GM18870 (cell line): ENCODE measurements at regions not wholly inside any gene's neighbourhood (a gene's known extent, or its start where the extent isn't known, plus 50 kb on each side); places are given as distances from the start of the nearest gene placed in this dataset.

Experiments
- ATAC-seq: cut with Tn5 transposase; IDR thresholded peaks from one replicate; pipeline ENCODE4 v1.9.1; 2021; ENCODE audit warnings: moderate library complexity; ENCODE audit not compliant: unreplicated experiment

DNA sequence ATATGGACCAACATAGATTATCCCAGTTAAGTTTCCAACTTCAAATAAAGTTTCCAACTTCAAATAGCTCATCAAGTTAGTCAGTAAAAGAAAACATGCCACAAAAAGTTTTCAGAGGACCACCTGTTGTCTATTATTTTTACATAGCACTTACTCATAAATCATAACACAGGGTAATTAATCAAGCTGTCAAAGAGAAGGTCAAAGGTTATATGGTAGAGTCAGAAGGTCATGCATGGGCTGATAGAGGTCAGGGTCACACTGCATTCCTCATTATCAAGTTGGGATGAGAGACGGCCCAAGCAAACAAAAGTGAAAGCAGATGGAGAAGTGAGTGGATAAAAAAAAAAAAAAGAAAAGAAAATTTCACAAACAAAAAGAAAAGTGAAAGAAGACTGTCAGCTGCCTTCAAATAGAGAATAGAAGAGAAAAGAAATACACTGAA is 145.5 kb upstream of the POU5F2 start:
- peak; percentile 49 for ATAC-seq

DNA sequence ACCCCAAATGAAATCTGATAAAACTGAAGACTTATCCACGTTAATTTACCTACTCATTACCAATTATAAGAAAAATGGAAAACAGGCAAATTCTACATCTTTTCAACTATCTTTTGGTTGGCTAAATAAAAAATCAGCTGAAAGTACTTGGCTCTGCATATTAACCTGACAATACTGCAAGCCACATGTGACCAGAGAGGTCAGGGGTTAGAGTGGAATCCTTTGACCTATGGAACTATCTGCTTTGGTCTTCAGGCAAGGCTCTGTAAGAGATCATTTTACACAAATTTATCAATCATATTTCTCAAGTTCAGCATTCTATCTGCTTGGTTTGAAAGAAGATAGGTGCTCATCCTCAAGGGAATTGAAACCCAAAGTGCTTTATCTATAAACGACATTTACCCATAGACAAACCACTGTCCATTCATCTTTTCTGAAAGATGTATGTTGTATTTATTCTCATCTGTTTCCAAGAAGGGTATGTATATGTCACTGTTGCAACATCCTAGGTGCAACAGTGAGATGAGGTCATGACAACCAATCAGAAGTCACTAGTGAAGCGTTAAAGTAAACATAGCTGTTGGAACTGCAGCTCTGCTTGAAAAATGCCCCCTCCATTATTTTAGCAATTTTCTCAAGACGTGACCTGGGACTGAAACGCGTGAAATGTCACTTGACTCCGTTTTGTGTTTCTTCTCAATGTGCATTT is 144.9 kb upstream of the POU5F2 start:
- ATAC-seq: no peak

DNA sequence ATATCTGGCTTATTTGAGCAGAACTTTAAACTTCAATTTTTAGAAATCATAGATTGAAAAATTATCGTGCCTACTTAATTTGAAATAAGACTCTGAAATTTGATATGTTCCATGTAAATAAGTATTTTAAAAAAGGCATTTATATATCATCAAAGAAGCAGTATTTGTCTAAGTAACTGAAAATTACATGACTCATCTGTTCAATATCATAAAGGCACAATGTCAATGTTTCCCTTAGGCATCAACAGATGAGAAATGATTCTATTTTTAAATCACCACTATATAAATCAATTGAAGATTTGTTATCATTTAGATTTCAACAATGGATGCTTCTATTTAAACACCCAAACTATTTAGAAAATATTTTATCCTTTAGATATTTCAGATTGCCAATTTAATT is 142.9 kb upstream of the POU5F2 start:
- no peak for ATAC-seq

DNA sequence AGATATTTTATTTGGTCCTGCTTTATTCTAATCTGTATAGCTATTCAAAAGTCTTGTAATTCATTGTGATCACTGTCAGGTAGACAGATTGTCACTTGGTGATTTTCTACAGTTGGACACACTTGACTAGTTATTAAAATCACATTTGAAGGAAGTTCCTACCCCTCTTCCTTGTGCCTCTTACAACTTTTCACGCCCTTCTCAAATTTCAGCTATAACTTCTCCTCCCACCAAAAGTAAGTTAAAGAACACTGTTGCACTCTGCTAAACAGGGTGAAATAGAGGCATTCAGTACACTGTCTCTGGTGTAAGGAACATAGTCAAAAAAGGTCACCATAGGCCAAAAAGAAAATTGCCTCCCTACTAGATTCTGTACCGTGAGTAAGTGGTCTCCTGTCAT is 142.1 kb upstream of the POU5F2 start:
- no peak for ATAC-seq

DNA sequence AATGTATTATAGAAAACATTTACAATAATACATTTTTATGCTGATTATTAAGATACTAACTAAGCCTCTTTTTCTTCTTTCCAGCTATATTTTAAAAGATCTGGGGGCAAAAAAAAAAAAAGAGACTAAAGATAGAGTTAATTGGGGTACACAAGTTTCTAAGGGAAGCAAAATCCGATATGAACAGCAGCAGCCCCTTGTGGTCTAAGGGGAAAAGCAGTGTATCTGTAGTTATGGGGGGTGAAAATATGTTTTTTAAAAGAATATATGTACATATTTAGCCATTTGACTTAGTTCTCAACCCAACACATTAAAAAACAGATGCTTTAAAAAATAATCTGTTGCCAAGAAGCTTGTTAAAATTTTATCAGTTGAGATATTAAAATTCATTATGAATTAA is 134.3 kb upstream of the POU5F2 start:
- ATAC-seq: no peak

DNA sequence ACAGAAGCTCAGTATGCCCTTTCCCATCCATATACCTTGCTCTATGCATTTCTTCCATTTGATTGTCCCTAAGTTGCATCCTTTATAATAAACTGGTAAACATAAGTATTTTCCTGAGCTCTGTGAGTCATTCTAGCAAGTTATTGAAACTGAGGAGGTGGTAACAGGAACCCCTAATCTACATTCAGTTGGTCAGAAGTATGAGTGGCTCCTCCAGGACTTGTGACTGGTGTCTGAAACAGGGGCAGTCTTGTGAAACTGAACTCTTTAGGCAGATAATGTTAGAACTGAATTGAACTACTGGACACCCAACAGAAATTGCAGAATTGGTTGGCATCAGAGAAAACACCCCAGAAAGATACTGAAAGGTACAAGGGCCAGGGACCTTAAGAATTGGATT is 133.1 kb upstream of the POU5F2 start:
- ATAC-seq: peak; percentile 70

DNA sequence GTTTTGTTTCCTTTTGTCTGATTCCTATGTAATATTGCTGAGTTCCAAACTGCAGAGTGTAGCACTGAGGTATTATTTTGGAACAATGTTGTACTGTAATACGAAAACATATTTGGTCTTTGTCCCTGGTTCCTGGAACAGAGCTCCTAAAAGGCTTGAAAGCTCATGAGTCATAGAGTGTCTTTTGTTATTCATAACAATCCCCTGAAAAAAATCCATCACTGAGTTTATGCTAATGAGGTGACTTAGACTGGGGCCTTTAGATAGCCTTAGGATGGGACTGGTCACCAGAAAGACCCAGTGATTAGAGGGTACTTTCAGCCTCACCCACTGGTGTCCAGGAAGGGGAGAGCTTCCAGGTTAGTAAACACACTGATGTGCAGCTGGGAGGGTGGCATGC is 132.7 kb upstream of the POU5F2 start:
- peak; percentile 80 for ATAC-seq

DNA sequence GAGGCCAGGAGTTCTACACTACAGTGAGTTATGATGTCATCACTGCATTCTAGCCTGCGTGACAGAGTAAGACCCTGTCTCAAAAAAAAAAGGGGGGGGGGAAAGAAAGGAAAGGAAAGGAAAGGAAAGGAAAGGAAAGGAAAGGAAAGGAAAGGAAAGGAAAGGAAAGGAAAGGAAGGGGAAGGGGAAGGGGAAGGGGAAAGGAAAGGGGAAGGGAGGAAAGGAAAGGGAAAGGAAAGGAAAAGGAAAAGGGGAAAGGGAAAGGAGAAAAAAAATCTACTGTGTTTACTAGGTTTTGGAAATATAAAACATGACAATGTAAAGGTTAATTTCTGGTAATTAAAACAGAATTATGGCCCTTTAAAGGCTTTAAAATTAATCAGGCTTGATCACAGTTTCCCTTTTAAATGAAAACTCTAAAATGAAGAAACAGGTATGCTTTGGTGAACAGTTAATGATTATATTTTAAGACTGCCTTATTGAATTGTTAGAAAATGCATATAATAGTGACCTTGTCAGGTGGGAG is 131.9 kb upstream of the POU5F2 start:
- ATAC-seq: no peak

DNA sequence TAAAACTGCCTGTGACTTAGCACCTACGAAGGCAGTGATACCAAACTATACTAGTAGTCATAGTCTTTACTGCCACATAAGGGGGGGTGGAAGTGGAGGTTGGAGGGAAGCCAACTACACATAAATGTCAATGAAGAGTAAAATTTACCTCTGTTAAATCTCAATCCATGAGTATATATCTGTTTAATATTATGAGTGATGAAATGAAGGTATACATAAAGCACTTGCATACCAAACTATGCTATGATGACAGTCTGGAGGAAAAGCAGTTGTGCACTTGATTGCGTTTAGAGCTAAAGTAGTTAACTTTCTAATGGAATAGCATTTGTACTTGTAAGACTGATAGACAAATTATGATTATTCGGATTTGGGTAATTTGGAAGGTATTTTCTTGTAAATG is 129.2 kb upstream of the POU5F2 start:
- no peak for ATAC-seq

DNA sequence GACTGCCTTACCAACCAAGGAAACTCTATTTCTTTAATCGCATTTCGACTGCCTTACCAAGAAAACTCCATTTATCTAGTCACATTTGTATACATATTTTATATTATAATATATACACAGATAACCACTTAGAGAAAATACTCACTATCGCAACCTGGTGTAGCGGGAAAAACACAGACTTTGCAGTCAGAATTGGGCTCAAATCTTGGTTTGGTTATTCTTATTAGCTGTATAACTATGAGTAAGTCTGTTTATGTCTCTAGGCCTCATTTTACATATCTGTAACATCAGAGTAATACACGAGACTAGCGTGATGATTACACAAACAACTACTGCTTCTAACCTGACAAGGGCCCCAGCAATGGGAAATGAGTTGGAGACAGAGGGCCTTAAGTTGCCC is 127.5 kb upstream of the POU5F2 start:
- no peak for ATAC-seq

DNA sequence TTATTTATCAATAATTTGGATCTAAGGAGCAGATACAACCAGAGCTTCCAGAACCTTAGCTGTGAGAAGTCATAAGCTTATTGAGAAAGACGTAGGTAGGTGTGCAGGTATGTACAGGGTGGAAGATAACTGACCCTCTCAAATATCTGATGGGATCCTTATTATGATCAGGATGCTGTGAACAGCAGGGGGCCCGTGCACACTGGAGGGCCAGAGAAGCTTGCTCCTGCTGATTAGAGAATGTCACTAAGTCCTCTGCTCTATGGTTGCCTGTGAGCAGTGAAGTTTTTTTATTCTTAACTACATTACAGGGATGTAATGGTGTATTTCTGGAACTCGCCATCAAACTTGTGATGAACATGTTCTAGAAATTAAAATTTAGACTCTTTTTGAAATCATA is 108.9 kb upstream of the POU5F2 start:
- no peak for ATAC-seq

DNA sequence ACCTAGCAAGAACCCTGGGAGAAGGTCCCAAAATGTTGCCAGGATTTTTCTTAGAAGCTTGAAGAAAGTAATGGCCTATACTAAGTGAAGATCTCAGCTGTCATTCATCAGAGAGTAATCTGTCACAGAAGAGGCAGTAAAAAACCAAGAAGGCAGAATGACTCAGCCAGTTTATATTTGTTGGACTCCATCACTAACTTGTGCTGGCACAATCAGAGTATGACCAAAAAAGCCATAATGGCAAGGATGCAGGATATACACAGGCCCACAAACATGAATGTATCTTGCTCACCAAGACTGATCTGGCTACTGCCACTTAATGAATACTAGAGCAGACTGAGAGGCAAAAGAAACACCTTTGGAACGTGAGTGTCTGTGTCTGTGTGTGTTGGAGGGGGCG is 104.0 kb upstream of the POU5F2 start:
- no peak for ATAC-seq

DNA sequence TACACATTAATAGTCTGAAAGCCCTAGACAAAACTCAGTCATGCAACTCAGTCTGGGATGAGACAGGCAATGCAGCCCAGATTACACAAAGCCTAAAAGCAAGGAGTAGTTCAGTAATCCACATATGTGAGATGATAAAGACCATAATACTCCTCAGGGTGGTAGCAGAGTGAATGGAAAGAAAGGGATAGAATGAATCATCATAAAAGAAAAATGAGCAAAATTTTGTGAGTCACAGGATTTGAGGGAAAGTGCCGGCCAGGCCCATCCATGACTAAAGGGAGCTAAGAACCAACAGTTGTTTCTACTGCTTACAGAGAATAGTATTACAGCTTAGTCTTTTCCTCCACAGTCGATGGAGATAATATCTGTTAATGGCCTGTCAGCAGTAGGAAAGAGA is 90.0 kb upstream of the POU5F2 start:
- no peak for ATAC-seq

DNA sequence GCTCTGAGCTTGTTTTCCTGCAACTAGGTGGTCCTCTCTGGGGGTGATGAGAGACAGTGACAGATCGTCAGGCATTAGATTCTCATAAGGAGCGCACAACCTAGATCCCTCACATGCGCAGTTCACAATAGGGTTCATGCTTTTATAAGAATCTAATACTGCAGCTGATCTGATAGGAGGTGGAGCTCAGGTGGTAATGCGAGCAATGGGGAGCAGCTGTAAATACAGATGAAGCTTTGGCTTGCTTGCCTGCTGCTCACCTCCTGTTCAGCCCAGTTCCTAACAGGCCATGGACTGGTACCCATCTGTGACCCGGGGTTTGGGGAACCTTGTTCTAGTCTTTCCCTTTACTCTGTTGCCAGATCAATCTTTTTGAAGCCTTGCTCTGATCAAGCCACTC is 89.5 kb upstream of the POU5F2 start:
- no peak for ATAC-seq

DNA sequence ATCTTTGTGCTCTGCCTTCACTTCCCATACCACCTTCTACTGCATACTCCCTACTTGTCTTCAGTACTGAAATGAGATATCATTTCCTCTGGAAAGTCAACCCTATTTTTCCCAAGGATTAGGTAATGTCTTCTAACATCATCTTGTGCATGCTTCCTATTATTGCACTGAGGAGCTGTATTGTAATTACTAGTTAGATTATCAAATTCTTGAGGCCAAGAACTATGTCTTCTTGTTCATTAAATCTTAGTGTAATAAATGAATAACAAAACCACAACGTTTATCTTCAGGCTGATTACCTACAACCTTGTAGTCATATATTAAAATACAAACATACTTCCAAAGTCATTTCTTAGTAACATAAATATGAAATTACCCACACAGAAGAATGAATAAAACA is 87.9 kb upstream of the POU5F2 start:
- no peak for ATAC-seq

DNA sequence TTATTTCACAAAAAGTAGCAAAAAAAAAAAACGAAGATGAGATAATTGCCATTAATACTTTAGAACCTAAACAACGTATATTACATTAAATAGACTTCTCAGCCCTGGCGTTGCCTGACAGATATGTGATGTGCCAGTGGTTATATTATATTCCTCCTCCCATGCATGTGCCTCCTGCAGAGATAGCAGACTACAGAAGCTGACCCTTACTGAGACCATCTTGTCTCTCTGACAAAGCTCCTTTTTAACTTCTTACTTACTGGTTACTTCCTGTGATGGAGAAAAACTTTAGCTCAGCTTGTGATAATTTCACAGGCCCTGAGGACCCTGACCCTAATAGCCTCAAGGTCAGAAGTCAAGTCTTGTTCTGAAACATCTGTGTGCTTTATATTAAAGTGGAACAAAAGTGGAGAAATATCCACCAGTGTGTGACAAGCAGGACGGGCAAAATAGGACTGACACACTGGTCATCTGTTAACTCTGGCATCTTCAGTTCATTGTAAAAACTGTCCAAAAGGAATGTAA is 80.6 kb upstream of the POU5F2 start:
- no peak for ATAC-seq

DNA sequence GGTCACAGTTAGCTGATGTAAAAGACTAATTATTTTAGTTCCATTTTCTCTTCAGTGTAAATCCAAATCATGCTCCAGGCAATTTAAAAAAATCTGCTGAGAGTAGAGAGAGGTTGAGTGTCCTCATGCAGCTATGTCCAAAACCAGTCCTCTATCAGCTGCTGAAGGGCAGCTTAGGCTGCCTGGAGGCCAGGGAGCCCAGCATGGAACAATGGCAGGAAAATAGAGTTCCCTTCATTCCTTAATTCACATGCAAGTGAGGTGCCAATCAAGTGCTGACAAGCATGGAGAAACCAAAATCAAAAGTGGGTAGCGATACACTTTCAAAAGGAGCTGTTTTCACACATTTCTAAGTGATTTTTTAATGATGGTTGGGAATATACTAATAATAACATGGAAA is 78.3 kb upstream of the POU5F2 start:
- ATAC-seq: no peak

DNA sequence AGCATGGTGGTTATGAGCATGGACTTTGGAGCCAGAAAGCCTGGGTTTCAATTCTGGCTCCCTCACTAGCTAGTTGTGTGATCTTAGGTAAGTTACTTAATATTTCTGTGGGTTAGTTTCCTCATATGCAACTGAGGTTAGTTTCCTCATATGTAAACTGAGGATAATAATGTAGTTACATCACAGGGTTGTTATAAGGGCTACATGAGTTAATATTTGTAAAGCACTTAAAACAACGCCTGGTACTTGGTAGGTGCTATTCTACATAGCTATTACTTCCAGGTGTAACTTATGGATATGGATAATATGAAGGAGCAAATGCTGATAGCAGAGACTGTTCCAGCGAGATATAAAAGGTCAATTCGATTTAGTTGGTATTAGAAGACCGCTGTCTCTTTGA is 69.4 kb upstream of the POU5F2 start:
- no peak for ATAC-seq

DNA sequence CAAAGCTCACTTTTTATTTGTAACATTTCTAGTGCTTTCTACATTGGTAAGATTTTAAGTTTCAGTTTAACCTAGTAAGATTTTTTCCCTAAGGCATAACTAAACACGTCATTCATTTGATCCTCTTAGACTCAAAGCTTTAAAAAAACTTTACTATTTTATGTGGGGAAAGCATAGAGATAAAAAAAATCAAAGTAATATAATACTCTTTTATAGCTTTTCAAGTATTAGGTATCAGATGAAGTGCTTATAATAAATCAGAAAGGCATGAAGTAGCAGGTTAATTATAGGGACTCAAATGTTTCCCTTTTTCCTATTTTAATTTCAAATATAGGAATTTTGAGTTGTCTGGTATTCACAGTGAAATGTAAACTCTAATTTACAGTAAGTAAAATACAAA is 68.0 kb upstream of the POU5F2 start:
- ATAC-seq: no peak

DNA sequence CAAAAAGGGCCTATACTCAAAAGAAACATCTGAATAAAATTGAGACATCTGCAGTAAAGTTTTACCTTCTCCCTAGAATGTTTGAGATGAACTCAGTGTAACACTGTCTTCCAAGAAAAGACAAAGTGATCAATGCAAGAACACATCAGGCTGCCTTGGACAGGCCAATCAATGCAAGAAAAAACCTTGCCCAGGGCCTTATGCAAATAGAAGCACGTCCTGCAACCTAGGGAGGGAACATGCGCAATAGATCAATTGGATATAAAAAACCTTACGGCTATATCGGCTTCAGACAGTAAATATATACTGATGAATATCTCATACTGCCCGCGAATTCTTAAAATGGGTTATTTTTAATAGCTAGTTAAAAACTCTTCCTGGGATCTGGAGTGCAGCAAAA is 66.4 kb upstream of the POU5F2 start:
- ATAC-seq: no peak

DNA sequence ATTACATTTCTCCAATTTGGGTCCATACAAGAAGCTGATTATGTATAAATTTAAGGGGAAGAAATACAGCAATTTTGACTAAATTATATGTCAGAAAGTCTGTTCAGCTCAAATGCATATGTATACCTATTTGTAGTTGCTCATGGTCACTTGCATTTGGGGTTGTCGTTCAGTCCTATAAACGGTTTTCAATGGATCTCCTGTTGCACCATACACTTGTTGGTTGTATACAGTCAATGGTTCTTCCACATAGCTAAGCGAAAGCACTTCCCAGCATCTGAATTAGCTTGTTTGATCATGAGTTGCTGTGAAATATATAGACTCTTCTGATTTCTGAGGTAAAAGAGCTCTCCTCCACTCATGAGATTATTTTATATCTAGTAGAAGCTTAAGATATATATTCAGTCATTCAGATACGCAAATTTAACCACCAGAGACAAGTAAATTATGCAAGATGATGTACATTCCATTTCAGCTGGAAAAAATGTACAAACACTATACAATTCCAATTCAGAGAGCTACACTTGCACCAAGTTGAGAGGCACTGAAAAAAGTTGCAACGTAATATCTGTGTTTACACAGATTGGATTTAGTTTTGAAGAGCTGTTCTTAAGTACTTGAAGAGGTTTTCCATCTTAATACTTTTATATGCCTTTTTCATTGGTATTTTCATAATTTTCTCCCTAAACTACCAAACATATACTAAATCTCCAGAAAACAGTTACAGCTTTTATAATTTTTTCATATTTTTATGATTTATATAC is 64.4 kb upstream of the POU5F2 start:
- no peak for ATAC-seq
